Liver (tissue), 8 donors: ENCODE measurements at regions not wholly inside any gene's neighbourhood (a gene's known extent, or its start where the extent isn't known, plus 50 kb on each side); places are given as distances from the start of the nearest gene placed in this dataset.

Source experiments
- DNase-seq: peaks from one replicate; pipeline ENCODE4 v3.0.0-alpha.2; 2017; ENCODE audit warnings: low spot score
- H3K27ac ChIP-seq, 2 donors: one replicate each; pipeline ENCODE4 v1.7.0; 2013; ENCODE audit warnings: inconsistent platforms in 2 of 2, low read length in 2 of 2, control low read depth in 1 of 2, low read depth in 1 of 2, mild to moderate bottlenecking in 1 of 2
- H3K27me3 ChIP-seq, 4 donors: one replicate each; pipeline versions ENCODE4 v1.6.1 to v1.7.0; 2013; ENCODE audit warnings: low read length in 3 of 4, inconsistent platforms in 1 of 4, mild to moderate bottlenecking in 1 of 4, moderate library complexity in 1 of 4; ENCODE audit not compliant: control insufficient read depth in 4 of 4, insufficient read depth in 4 of 4
- H3K36me3 ChIP-seq, 4 donors: one replicate each; pipeline versions ENCODE4 v1.6.1 to v1.7.0; 2013; ENCODE audit warnings: low read length in 3 of 4, mild to moderate bottlenecking in 3 of 4, low read depth in 1 of 4, moderate library complexity in 1 of 4; ENCODE audit not compliant: control insufficient read depth in 4 of 4, insufficient read depth in 3 of 4
- H3K4me1 ChIP-seq, 4 donors: one replicate each; pipeline versions ENCODE4 v1.6.1 to v1.7.0; 2013; ENCODE audit warnings: low read length in 3 of 4, mild to moderate bottlenecking in 3 of 4, moderate library complexity in 1 of 4; ENCODE audit not compliant: control insufficient read depth in 4 of 4, insufficient read depth in 4 of 4
- H3K4me3 ChIP-seq, 3 donors: one replicate each; pipeline versions ENCODE4 v1.6.1 to v1.7.0; 2013; ENCODE audit warnings: low read length in 3 of 3, control low read depth in 1 of 3, low read depth in 1 of 3, mild to moderate bottlenecking in 1 of 3
- H3K9ac ChIP-seq, 2 donors: one replicate each; pipeline ENCODE4 v1.7.0; 2013; ENCODE audit warnings: low read length in 2 of 2, mild to moderate bottlenecking in 2 of 2, moderate library complexity in 2 of 2, control low read depth in 1 of 2, low read depth in 1 of 2
- H3K9me3 ChIP-seq, 4 donors: one replicate each; pipeline versions ENCODE4 v1.6.1 to v1.7.0; 2013; ENCODE audit warnings: low read length in 3 of 4; ENCODE audit not compliant: control insufficient read depth in 4 of 4
- EGR1 ChIP-seq, 2 donors: IDR thresholded peaks; 2 replicates each; pipeline ENCODE4 v1.6.1; 2016 to 2018; ENCODE audit warnings: antibody characterized with exemption in 2 of 2, low read depth in 2 of 2
- FOXA1 ChIP-seq: IDR thresholded peaks from 2 replicates; pipeline ENCODE4 v1.6.1; 2016; ENCODE audit warnings: antibody characterized with exemption
- FOXA2 ChIP-seq: IDR thresholded peaks from 2 replicates; pipeline ENCODE4 v1.6.1; 2016; ENCODE audit warnings: antibody characterized with exemption
- GABPA ChIP-seq, 2 donors: IDR thresholded peaks in 1 of 2; conservative IDR thresholded peaks in 1 of 2; 2 replicates each; pipeline ENCODE4 v1.6.1; 2016; ENCODE audit warnings: antibody characterized with exemption in 2 of 2, mild to moderate bottlenecking in 1 of 2, moderate library complexity in 1 of 2
- HNF4A ChIP-seq, 2 donors: conservative IDR thresholded peaks; 2 replicates each; pipeline ENCODE4 v1.6.1; 2016; ENCODE audit warnings: antibody characterized with exemption in 2 of 2, mild to moderate bottlenecking in 2 of 2
- JUND ChIP-seq, 2 donors: IDR thresholded peaks; 2 replicates each; pipeline ENCODE4 v1.6.1; 2016; ENCODE audit warnings: antibody characterized with exemption in 2 of 2
- NR2F2 ChIP-seq: IDR thresholded peaks from 2 replicates; pipeline ENCODE4 v1.6.1; 2016; ENCODE audit warnings: antibody characterized with exemption
- RXRA ChIP-seq, 2 donors: IDR thresholded peaks; 2 replicates each; pipeline ENCODE4 v1.6.1; 2017 to 2018; ENCODE audit warnings: antibody characterized with exemption in 2 of 2, mild to moderate bottlenecking in 1 of 2
- SP1 ChIP-seq: IDR thresholded peaks from 2 replicates; pipeline ENCODE4 v1.6.1; 2018; ENCODE audit warnings: antibody characterized with exemption, mild to moderate bottlenecking
- TAF1 ChIP-seq: conservative IDR thresholded peaks from 2 replicates; pipeline ENCODE4 v1.6.1; 2016; ENCODE audit warnings: antibody characterized with exemption, mild to moderate bottlenecking
- YY1 ChIP-seq: IDR thresholded peaks from 2 replicates; pipeline ENCODE4 v1.6.1; 2016; ENCODE audit warnings: antibody characterized with exemption, mild to moderate bottlenecking
- WGBS: extraction: QIAGEN DNeasy Blood & Tissue Kit; methylation state at CpG from one replicate; pipeline ENCODE4 v1.1.7; 2013; 5-methylcytosine and 5-hydroxymethylcytosine counted together
- TF ChIP-seq, protein P1 (sequence below): IDR thresholded peaks from 2 replicates; pipeline ENCODE4 v1.6.1; 2016; ENCODE audit warnings: antibody characterized with exemption
- TF ChIP-seq, protein P2 (sequence below): IDR thresholded peaks from 2 replicates; pipeline ENCODE4 v1.6.1; 2016; ENCODE audit warnings: antibody characterized with exemption
- TF ChIP-seq, protein P3 (sequence below): IDR thresholded peaks from 2 replicates; pipeline ENCODE4 v1.6.1; 2016; ENCODE audit warnings: antibody characterized with exemption, mild to moderate bottlenecking
- TF ChIP-seq, protein P4 (sequence below): fragments of 150-350 bp; IDR thresholded peaks from 2 replicates; pipeline ENCODE4 v1.5.1; 2017; ENCODE audit warnings: improper control_type of control experiment, low read depth, low read length; ENCODE audit not compliant: missing input control
- TF ChIP-seq, protein P5 (sequence below): IDR thresholded peaks from 2 replicates; pipeline ENCODE4 v1.6.1; 2016; ENCODE audit warnings: antibody characterized with exemption
- donor health status: healthy.
- donor health status: healthy.
- donor health status: healthy.
- donor health status: healthy.
- donor health status: healthy.

DNA sequence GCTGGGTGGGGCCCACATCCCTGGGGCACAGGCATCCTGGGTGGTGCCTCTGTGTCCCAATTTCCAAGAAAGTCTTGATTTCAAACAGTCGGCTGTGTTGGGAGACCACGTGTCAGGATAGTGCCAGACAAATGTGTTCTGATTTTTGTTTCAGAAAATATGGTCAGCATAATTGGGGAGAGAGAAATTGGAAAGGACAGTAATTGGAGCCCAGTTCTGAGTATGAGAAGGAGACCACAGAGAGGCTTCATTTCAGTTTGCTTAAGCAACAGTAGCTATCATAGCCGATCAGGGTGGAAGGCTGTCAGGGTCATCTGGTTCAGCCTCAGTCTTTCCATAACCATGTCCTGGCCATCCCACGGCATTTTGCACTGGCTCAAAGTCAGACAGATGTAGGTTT lies 220.7 kb downstream of the CDC5L start:
- Histone ChIP-seq H3K9ac (no peak overlapping the region), H3K36me3 (no peaks in the 10 kb centered on the region), H3K27ac (no peak overlapping the region), H3K4me1 (no peaks in the 10 kb centered on the region), H3K4me3 (no peak overlapping the region), H3K9me3 (no peaks in the 10 kb centered on the region), H3K27me3 (no peaks in the 10 kb centered on the region)
- TF ChIP-seq NR2F2 (no peak), JUND (IDR thresholded peaks at IDR 0.05) (no peak), EGR1 (IDR thresholded peaks at IDR 0.05; ENCODE audit: low read depth in 2 of 2) (no peak), FOXA1 (no peak), YY1 (no peak), FOXA2 (no peak), HNF4A (conservative IDR thresholded peaks at IDR 0.05) (no peak), RXRA (IDR thresholded peaks at IDR 0.05) (no peak), TAF1 (no peak)
- TF ChIP-seq, protein P1, sequence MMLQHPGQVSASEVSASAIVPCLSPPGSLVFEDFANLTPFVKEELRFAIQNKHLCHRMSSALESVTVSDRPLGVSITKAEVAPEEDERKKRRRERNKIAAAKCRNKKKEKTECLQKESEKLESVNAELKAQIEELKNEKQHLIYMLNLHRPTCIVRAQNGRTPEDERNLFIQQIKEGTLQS = no peak
- TF ChIP-seq, protein P2, sequence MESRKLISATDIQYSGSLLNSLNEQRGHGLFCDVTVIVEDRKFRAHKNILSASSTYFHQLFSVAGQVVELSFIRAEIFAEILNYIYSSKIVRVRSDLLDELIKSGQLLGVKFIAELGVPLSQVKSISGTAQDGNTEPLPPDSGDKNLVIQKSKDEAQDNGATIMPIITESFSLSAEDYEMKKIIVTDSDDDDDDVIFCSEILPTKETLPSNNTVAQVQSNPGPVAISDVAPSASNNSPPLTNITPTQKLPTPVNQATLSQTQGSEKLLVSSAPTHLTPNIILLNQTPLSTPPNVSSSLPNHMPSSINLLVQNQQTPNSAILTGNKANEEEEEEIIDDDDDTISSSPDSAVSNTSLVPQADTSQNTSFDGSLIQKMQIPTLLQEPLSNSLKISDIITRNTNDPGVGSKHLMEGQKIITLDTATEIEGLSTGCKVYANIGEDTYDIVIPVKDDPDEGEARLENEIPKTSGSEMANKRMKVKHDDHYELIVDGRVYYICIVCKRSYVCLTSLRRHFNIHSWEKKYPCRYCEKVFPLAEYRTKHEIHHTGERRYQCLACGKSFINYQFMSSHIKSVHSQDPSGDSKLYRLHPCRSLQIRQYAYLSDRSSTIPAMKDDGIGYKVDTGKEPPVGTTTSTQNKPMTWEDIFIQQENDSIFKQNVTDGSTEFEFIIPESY = no peak
- TF ChIP-seq, protein P3, sequence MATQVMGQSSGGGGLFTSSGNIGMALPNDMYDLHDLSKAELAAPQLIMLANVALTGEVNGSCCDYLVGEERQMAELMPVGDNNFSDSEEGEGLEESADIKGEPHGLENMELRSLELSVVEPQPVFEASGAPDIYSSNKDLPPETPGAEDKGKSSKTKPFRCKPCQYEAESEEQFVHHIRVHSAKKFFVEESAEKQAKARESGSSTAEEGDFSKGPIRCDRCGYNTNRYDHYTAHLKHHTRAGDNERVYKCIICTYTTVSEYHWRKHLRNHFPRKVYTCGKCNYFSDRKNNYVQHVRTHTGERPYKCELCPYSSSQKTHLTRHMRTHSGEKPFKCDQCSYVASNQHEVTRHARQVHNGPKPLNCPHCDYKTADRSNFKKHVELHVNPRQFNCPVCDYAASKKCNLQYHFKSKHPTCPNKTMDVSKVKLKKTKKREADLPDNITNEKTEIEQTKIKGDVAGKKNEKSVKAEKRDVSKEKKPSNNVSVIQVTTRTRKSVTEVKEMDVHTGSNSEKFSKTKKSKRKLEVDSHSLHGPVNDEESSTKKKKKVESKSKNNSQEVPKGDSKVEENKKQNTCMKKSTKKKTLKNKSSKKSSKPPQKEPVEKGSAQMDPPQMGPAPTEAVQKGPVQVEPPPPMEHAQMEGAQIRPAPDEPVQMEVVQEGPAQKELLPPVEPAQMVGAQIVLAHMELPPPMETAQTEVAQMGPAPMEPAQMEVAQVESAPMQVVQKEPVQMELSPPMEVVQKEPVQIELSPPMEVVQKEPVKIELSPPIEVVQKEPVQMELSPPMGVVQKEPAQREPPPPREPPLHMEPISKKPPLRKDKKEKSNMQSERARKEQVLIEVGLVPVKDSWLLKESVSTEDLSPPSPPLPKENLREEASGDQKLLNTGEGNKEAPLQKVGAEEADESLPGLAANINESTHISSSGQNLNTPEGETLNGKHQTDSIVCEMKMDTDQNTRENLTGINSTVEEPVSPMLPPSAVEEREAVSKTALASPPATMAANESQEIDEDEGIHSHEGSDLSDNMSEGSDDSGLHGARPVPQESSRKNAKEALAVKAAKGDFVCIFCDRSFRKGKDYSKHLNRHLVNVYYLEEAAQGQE = no peak
- TF ChIP-seq, protein P4, sequence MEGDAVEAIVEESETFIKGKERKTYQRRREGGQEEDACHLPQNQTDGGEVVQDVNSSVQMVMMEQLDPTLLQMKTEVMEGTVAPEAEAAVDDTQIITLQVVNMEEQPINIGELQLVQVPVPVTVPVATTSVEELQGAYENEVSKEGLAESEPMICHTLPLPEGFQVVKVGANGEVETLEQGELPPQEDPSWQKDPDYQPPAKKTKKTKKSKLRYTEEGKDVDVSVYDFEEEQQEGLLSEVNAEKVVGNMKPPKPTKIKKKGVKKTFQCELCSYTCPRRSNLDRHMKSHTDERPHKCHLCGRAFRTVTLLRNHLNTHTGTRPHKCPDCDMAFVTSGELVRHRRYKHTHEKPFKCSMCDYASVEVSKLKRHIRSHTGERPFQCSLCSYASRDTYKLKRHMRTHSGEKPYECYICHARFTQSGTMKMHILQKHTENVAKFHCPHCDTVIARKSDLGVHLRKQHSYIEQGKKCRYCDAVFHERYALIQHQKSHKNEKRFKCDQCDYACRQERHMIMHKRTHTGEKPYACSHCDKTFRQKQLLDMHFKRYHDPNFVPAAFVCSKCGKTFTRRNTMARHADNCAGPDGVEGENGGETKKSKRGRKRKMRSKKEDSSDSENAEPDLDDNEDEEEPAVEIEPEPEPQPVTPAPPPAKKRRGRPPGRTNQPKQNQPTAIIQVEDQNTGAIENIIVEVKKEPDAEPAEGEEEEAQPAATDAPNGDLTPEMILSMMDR = no peak
- TF ChIP-seq, protein P5, sequence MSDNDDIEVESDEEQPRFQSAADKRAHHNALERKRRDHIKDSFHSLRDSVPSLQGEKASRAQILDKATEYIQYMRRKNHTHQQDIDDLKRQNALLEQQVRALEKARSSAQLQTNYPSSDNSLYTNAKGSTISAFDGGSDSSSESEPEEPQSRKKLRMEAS = no peak
- 89% methylated on average over 4 of the region's 4 CpGs for WGBS
- DNase-seq = no peak

DNA sequence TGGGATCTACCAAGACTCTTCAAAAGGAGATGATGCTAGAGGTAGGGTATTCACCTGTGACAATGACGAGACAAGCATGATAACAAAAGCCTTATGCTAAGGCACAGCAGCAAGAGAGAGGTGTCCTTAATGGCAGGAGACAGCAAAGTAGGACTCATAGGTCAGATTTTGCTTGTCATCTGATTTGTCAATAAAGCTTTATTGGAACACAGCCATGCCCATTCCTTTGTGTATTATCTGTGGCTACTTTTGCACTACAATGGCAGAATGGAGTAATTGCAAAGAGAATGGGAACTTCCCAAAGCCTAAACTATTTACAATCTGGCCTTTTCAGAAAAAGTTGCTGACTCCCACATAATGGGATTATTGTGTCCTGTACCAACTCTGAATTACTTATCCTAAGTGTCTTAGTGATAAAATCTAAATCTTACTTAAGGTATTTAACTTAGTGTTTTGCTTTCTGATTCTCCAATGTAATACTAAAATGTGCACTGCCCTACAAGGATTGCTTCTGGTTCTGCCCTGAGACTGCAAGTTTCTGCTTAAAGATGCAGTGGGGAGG lies 221.6 kb downstream of the CDC5L start:
- Histone ChIP-seq H3K27ac (no peak overlapping the region), H3K4me3 (no peak overlapping the region), H3K27me3 (no peaks in the 10 kb centered on the region), H3K36me3 (no peaks in the 10 kb centered on the region), H3K9me3 (no peaks in the 10 kb centered on the region), H3K9ac (no peak overlapping the region), H3K4me1 (no peaks in the 10 kb centered on the region)
- no peak for DNase-seq
- WGBS = 92% methylated on average over 1 of the region's 1 CpG
- TF ChIP-seq GABPA (IDR thresholded peaks at IDR 0.05 in 1 of 2, conservative IDR thresholded peaks at IDR 0.05 in 1 of 2) = no peak
- no peak for TF ChIP-seq YY1
- TF ChIP-seq FOXA1 = no peak
- TF ChIP-seq, protein P2 = no peak
- TF ChIP-seq EGR1 (IDR thresholded peaks at IDR 0.05; ENCODE audit: low read depth in 2 of 2) = no peak
- TF ChIP-seq TAF1 = no peak
- TF ChIP-seq, protein P5 = no peak
- TF ChIP-seq SP1 = no peak
- TF ChIP-seq NR2F2 = no peak
- TF ChIP-seq RXRA (IDR thresholded peaks at IDR 0.05) = no peak
- TF ChIP-seq, protein P4 = no peak
- no peak for TF ChIP-seq HNF4A (conservative IDR thresholded peaks at IDR 0.05)
